ENCODE measurements at regions not wholly inside any gene's neighbourhood (a gene's known extent, or its start where the extent isn't known, plus 50 kb on each side); places are given as distances from the start of the nearest gene placed in this dataset.
"Not testable (repeated sequence)": the region's sequence is repeated elsewhere in the genome, so short reads cannot be mapped to it uniquely, and the experiment has no call there.

DNA sequence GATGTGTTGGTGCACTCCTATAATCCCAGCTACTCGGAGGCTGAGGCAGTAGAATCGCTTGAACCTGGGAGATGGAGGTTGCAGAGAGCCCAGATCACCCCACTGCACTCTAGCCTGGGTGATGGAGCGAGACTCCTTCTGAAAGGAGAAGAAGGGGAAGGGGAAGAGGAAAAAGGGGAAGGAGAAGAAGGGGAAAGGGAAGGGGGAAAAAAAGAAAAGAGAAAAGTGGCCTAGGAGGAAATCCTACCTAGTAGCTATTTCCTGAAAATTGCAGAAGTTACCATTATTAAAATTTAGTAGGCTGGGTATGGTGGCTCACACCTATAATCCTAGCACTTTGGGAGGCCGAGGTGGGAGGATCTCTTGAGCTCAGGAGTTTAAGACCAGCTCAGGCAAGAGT lies 67.4 kb downstream of the ARRDC3 start:
- no peak for FAIRE-seq

- peak; percentile 82 for FAIRE-seq
These were observed 69.1 kb downstream of the ARRDC3 start for GRCh38 chr5:91313757-91314673.

- no peak for FAIRE-seq
These were observed 70.4 kb downstream of the ARRDC3 start for GRCh38 chr5:91312698-91313097.

DNA sequence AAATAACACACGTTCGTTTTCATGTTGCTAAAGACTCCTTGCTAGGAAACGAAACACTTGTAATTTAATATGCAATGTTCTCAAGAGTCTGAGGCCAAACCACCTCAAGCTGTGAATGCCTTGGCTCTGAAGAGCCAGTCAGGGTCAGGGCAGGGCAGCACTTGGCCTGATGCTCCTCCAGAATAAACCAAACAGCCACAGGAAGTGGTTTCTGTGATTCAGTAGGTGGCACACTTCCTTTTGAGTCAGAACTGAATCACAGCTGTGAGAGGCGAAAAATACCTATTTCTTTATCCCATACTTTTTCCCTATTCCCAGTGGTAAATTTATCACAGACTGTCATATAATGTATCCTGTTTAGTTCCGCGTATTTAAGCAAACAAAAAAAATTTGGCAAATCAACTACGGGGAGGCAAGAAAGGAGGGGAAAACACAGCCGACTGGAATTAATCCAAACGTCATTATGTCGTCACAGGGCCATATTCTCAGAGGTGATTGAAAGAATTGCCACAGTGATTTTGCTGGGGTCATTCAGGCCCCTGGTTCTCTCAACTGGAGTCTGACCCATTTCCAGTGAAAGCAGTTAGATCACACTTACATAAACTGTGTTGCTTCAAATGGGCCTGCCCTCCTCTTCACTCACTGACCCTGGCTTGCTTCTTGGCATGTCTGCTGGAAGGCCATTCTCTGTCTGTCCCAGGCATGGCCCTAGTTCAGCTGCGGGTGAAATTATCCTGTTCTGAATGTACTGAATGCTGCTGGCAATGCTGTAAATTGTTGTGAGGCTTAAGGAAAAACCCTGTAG lies 71.2 kb downstream of the ARRDC3 start:
- peak; percentile 82 for FAIRE-seq

DNA sequence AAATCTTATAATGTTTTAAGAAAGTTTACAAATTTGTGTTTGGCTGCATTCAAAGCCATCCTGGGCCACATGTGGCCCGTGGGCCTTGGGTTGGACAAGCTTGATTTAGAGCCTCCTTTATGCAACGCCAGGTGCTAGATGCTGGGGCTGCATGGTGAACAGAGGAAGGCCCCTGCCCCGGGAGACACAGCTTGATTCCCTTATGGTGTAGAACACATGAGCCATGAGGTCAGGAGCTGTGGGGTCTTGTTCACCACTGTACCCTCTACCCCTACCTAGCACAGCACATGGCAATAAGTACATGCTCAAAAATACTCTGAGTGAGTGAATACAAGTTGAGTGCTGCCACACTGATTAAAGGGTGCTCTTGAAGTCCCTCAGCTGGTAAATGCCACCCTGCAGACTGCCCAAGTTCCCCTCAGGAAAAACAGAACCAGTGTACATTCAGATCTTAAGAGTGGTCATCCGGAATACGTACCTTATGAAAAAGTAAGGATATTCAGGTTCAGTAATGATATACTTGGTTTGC lies 71.9 kb downstream of the ARRDC3 start:
- FAIRE-seq, result no peak

DNA sequence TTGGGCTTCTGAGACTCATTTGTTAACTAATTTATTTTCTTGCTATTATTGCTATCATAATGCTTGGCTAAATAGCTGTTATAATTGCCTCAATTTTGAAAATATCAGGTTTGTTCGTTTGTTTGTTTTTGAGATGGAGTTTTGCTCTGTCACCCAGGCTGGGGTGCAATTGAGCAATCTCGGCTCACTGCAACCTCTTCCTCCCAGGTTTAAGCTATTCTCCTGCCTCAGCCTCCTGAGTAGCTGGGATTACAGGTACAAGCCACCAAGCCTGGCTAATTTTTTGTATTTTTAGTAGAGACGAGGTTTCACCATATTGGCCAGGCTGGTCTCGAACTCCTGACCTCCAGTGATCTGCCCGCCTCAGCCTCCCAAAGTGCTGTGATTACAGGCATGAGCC lies 75.0 kb downstream of the ARRDC3 start:
- FAIRE-seq, result not testable (repeated sequence)

GRCh38 chr5:91307048-91307447 lies 76.1 kb downstream of the ARRDC3 start:
- FAIRE-seq, result no peak

GRCh38 chr5:91306497-91306896 lies 76.6 kb downstream of the ARRDC3 start:
- FAIRE-seq, result no peak

- FAIRE-seq, result no peak
These were observed 77.5 kb downstream of the ARRDC3 start for GRCh38 chr5:91305640-91306039.

DNA sequence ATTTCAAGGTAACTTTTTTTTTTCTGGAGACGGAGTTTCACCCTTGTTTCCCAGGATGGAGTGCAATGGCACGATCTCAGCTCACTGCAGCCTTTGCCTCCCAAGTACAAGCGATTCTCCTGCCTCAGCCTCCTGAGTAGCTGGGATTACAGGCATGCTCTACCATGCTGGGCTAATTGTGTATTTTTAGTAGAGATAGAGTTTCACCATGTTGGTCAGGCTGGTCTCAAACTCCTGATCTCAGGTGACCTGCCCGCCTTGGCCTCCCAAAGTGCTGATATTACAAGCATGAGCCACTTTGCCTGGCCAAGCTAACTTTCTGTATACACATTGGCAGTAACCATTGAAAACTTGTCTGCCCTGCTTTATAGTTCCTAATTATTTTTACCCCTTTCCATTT lies 79.1 kb downstream of the ARRDC3 start:
- not testable (repeated sequence) for FAIRE-seq

DNA sequence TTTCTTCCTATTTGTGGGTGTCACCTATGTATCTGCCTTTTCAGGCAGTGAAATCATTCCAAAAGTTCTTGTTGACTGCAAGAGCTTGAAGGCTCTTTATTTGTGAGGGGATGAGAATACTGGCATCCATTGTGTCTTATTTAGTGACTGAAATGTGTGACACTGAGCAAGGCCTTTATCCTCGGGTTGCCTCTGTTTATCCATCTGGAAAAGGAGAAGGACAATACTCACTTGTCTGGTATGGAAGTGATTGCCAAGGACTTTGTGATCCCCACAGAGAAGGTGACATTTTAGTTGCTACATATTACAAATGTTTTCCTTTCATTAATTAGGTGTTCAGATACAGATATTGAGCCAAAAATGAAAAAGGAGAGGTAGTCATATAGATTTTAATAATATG lies 80.2 kb downstream of the ARRDC3 start:
- FAIRE-seq, result no peak

- FAIRE-seq, result peak; percentile 9
These were observed 80.8 kb downstream of the ARRDC3 start for GRCh38 chr5:91302305-91302704.

- FAIRE-seq, result no peak
These were observed 81.8 kb downstream of the ARRDC3 start for GRCh38 chr5:91301106-91301846.

DNA sequence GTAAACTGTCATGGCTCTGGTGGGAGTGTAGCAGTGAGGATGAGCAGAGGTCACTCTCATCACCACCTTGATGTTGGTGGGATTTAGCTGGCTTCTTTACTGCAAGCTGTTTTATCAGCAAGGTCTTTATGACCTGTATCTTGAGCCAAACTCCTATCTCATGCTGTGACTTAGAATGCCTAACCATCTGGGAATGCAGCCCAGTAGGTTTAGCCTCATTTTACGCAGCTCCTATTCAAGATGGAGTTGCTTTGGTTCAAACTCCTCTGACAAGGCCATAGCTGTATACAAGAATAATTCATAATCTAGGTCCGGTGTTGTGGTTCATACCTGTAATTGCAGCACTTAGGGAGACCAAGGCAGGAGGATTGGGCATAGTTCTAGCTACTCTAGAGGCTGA lies 85.1 kb downstream of the ARRDC3 start:
- FAIRE-seq, result no peak

DNA sequence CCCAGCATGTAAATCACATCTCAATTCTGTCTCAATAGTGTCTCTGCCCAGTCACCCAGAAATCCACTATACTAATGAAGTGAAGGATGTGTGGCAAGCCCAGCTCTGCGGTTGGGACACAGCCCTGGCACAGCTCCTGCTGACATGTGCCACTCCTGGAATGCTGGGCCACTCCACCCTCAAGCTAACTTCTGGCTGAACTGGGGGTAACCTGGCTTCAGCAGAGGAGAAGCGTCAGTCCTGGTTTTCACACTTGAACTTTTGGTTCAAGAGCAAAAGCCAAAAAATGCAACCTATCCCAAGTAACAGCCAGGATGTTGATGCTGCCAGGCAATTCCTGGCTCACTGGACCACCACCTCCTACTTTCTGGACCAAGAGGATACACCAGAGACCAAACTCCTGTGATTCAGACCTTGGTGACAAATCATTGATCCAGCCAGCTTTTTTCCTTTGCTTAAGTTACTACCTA lies 86.4 kb downstream of the ARRDC3 start:
- no peak for FAIRE-seq

GRCh38 chr5:91296102-91296501 lies 87.0 kb downstream of the ARRDC3 start:
- not testable (repeated sequence) for FAIRE-seq

GRCh38 chr5:91293131-91293530 lies 90.0 kb downstream of the ARRDC3 start:
- no peak for FAIRE-seq

GRCh38 chr5:91291628-91292569 lies 91.2 kb downstream of the ARRDC3 start:
- FAIRE-seq, result no peak

GRCh38 chr5:91288118-91288916 lies 94.8 kb downstream of the ARRDC3 start:
- no peak for FAIRE-seq

GRCh38 chr5:91285062-91285461 lies 98.1 kb downstream of the ARRDC3 start:
- FAIRE-seq, result not testable (repeated sequence)

DNA sequence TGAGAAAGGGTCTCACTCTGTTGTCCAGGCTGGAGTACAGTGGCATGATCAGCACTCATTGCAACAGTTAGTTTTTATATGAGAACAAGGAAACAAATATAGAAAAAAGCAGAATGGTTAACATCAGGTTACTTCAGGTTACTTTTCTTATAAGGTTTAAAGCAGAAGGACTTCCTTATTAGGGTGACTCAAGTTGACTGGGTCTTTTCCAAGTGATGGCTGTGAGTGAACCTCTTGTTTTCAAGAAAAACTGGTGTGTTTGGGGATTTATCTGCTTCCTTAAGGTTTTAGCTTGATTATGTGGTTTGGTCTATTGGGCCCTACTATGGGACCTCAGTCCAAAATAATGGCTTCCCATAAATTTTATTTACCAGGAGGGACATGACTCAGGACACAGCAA lies 99.2 kb downstream of the ARRDC3 start:
- FAIRE-seq, result no peak
